SK-N-MC (cell line): ENCODE measurements at regions not wholly inside any gene's neighbourhood (a gene's known extent, or its start where the extent isn't known, plus 50 kb on each side); places are given as distances from the start of the nearest gene placed in this dataset.

Experiments used
- EZH2 ChIP-seq: fragments of 200-600 bp; sonication (generic); IDR thresholded peaks from one replicate; pipeline ENCODE4 v1.6.1; 2017; ENCODE audit warnings: antibody characterized with exemption
- POLR2AphosphoS5 ChIP-seq: IDR thresholded peaks from 2 replicates; pipeline ENCODE4 v1.6.1; 2012; ENCODE audit warnings: mild to moderate bottlenecking, low read depth, low read length, borderline replicate concordance

- TF ChIP-seq POLR2AphosphoS5 (no peak), EZH2 (no peak)
These were observed 270.7 kb downstream of the ETS1 start for GRCh38 chr11:128316541-128317227.
